SH-SY5Y (cell line): ENCODE measurements at regions not wholly inside any gene's neighbourhood (a gene's known extent, or its start where the extent isn't known, plus 50 kb on each side); places are given as distances from the start of the nearest gene placed in this dataset.

ENCODE experiments used
- GATA2 ChIP-seq: IDR thresholded peaks from 2 replicates; pipeline ENCODE4 v1.6.1; 2011; ENCODE audit warnings: mild to moderate bottlenecking, low read depth, low read length
- GATA3 ChIP-seq: IDR thresholded peaks from 2 replicates; pipeline ENCODE4 v1.6.1; 2011; ENCODE audit warnings: low read depth, mild to moderate bottlenecking, low read length, moderate library complexity

DNA sequence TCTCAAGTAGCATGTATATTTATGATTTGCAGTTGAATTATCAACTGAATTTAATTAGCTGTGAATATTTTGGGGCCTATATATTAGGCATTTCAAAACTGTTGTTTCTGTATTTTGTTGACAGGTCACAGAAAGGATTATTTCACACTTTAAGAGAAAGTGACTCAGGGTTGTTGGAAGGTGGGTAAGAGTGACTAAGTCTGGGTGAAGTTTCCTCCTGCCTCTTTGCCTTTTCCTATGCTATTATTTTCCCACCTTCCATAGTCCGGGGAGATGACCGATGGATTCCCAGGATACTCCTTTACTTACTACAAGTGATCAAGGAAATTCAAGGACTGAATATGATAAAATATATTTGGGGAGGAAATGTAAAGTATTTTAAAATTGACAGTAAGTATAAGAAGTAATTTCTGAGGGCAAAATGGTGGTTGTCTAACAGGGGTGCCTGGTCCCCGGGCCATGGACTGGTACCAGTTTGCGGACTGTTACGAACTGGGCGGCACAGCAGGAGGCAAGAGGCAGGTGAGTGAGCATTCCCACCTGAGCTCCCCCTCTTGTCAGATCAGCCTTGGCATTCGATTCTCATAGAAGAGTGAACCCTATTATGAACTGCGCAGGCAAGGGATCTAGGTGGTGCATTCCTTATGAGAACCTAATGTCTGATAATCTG, 175.5 kb upstream of the GPRIN3 start:
- TF ChIP-seq GATA2 (no peak), GATA3 (no peak)

DNA sequence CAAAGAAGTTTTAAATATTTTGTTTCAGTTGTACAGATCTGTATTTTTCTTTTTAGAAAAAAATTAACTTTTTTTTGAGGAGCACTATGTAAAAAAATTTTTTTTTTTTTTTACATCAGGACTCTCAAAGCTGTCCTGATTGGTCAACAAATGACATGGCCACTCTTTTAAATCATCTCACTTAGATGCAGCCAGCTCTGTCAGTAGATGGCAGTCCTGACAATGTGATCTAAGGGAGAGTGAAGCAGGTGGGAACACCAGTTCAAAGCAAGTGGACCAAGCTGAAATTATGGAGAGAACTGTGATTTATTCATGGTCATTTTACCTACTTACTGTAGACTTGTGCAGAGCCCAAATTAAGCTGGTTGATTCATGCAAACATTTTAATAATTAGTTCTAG, 174.7 kb upstream of the GPRIN3 start:
- TF ChIP-seq GATA2 = no peak
- TF ChIP-seq GATA3 = no peak

DNA sequence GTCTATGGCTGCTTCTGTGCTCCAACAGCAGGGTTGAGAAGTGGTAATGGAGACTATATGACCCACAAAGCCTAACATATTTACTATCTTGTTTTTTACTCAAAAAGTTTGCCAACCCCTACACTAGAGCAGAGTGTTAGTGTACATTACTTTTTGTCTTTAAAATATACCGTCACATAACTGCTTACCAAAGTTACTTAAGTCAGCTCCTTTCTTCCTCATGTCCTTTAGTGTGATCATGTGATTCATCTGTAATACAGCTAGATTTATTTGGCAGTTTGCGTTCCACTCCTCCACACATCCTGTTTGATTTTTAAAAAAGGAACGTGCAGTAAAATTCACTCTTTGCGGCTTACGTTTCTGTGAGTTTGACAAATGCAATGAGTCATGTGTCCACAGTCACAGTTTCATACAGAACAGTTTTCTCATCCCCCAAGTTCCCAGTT, 162.4 kb upstream of the GPRIN3 start:
- TF ChIP-seq GATA3 = no peak
- TF ChIP-seq GATA2 = no peak

DNA sequence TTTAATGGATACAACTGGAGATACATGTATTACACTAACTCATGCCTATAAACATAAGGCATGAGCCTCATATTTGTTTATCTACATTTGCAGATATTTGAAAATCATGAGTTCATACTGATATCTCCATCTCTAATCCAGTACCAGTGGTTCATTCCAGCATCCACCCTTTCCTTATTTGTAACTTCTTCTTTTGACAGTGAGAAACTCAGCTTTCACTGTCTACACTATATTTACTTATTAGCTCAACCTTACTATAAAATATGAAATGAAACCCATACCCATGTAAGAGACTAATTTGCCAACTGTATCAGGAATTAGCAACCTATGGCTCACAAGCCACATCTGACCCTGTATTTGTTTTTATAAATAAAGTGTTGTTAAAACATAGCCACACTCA, 161.9 kb upstream of the GPRIN3 start:
- TF ChIP-seq GATA3 = no peak
- TF ChIP-seq GATA2 = no peak

DNA sequence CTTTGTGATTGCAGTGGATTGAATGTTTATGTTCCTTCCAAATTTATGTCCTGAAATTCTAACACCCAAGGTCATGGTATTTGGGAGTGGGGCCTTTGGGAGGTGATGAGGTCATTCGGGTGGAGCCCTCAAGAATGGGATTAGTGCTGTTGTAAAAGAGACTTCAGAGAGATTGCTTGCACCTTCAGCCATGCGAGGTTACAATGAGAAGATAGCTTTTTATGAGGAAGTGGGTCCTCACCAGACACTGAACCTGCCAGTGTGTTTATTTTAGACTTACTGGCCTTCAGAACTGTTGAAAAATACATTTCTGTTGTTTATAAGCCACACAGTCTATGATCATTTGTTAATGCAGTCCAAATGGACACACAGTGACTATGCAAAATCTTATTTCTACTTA, 161.0 kb upstream of the GPRIN3 start:
- TF ChIP-seq GATA2 = no peak
- no peak for TF ChIP-seq GATA3

DNA sequence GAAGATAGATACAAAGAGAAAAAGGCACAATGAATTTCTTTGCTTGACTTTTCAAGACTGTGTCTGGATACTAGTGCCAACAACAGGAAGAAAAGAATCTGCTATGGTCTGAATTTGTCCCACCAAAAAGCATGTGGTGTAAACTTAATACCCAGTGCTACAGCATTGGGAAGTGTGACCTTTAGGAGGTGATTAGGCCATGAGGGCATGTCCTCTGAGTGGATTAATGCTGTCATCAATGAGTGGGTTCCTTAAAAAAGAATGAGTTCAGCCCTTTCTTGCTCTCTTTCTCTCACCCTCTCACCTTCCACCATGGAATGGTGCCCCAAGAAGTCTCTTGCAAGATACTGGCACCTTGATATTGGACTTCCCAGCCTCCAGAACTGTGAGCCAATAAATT, 155.7 kb upstream of the GPRIN3 start:
- TF ChIP-seq GATA2 (no peak), GATA3 (no peak)

DNA sequence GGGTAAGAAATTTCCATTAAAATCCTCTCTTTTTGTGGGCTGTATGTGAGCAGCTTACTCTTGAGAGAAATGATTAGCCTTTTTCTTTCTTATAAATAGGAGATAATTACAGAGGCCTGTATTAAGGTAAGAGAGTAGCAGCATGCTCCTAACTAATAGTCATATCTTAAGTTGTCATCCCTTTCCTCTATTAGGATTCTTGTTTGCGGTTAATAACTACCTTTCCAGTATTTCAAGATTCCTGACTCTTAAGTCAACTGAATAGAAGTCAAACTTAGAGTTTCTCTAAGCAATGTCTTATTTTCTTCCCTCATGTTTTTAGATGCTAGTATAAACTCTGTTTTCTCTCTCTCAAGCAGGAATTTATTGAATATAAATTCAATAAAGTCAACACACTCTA, 139.9 kb upstream of the GPRIN3 start:
- TF ChIP-seq GATA2 = no peak
- no peak for TF ChIP-seq GATA3

DNA sequence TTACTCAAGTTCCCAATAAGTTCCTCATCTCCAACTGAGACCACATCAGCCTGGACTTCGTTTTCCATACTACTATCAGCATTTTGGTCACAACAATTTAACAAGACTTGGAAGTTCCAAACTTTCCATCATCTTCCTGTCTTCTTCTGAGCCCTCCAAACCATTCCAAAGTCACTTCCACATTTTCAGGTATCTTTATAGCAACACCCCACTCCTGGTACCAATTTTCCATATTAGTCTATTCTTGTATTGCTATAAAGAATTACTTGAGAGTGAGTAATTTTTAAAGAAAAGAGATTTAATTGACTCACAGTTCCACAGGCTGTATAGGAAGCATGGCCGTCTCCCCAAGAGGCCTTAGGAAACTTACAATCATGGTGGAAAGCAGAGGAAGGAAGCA, 138.6 kb upstream of the GPRIN3 start:
- no peak for TF ChIP-seq GATA2
- no peak for TF ChIP-seq GATA3

DNA sequence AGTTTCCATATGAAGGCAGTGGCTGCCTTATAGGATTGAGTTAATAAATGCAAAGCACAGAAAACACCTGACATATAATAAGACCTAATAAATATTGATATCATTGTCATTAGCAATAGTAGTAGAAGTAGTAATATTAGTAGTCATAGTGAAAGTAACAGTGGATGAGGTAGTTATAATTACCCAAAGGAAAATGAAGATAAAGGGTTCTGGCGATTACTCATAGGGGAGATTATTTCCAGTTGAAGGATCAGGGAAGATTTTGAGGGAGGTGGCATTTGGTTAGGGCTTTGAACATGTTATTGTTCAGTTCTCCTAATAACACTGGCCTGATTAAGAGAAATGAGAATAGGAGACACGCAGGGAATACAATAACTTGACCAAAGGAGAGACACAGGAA, 131.9 kb upstream of the GPRIN3 start:
- TF ChIP-seq GATA3 (no peak), GATA2 (no peak)

DNA sequence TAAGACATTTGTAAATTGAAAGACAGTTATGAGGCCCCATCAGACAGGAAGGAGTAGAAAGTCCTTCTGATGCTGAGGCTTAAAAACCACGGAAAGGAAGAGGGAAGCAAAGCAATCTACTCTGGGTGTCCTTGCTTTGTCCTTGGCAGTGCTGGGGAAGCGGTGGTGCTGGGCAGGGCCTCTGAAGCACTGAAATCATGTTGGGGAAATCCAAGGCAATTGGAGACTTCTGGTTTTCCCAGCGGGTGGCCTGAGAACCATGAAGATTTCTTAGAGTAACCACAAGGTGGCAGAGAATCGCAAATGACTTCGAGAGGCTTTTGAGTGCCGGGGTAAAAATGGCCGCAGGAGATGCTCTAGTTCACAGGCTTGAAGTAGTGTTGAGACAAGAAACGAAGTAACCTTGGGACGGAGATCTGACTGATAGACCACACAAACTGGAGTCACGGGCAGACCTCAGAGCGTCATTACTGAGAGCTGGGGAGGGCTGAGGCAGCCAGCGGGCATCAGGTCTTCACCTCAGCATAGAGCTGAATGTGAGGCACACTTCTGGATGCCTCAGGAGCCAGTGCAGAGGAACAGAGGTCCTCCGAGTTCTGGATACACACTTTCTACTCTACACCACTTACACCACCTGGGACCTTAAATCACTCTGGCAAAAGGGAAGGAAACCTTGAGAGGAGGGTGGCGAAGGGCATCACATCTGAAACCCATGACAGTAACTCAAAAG, 130.7 kb upstream of the GPRIN3 start:
- TF ChIP-seq GATA2 (no peak), GATA3 (no peak)

DNA sequence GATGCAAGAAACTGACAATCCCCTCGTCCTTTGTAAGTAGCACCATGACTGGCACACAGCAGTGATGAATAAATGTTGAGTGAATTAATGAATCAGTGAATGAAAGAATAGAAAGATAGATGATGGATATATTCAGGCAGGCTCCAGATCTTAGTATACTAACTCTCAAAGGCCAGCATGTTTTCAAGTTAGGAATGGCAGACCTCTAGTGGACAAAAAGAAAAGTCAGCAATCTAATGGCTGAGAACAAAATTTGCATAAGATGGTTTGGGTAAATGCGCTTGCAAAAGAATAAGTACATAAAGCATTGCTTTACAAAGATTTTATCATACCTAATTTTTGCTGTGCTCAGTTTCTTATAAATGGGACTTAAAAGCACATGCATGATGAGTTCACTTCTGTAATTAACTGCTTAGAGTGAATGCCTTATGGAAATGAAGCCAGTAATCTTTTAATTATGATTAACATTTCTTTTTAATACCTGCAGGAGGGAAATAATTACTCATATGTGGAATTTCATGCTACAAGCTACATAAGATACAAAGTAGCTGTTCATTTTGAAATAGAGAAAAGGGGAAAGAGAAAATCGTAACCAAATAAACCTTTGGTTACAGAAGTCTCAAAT, 126.9 kb upstream of the GPRIN3 start:
- TF ChIP-seq GATA2 = no peak
- TF ChIP-seq GATA3 = no peak

DNA sequence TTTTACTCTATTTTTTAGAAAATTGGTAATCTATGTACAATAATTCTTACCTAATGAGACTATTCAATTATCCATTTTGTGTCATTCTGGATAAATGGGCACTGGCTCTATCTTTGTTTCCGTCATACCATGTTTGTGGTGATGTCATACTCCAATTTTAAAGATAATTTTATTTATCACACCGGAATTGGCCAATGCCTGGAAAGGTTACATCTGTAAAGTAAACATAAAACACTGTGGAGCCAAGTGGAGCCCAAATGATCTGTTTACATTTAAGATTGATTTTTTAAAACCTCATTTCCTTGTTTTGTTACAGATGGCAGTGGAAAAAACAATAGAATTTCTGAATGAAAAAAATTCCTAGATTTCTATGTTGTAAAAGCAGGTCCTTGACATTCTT, 120.2 kb upstream of the GPRIN3 start:
- no peak for TF ChIP-seq GATA3
- no peak for TF ChIP-seq GATA2

DNA sequence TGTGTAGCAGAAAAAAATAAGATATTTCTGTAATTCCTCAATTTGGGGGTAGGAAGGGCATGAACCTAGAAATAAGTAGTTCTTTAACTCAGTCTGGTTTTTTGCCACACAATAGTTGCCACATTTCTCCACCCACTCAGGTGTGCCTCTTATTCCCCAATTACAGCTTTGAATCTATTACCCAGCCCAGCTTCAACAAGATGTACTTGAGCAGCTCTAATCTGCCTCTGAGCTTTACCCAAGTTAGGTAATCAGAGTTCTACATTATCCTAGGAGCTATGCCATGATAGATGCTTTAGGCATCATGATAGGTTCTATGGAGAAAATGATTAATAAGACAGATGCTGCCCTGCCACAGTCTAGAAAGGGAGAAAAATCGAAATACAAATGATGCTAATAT, 117.4 kb upstream of the GPRIN3 start:
- TF ChIP-seq GATA2 (no peak), GATA3 (no peak)

DNA sequence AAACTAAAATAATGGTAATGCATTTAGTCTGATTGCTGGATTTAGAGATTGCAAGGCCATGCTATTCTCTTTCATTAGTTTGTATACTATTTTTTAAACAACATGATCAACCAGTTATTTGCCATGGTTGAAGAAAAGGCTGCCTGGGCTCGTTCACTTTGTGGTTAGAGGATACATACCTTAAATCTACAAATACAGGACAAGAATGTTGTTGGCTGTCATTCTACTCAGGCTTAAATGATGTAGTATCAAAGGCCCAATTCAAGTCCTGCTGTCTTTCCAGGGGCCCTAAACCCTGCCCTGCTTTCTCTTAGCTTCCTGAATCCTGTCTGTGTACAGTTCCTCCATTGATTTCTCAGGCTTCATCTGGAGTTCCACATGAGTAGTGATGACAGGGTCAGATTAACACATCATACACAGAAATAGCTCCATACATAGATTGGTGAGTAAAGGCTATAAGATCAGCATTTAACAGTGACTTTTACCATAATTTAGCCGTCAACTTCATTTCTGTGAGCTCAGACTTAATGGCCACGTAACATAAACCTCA, 114.9 kb upstream of the GPRIN3 start:
- no peak for TF ChIP-seq GATA3

DNA sequence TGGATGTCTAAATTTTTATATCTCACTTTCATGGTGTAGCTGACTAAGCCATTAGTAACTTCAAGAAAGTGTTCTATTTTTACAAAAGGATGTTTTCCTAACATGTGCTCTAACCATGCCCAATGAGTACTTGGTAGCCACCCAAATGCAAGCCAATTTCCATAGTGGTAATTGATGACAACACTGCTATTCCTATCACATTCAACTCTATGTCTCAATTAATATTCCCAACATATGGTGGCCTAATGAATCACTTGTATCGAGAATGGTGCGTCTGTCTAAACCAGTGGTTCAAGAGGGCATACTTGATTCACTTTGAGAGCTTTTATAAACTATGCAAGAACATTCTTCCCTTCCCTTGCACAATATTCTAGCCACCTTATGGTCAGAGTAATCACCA, 112.9 kb upstream of the GPRIN3 start:
- no peak for TF ChIP-seq GATA3
- TF ChIP-seq GATA2 = no peak
